Astrocyte (in vitro differentiated cells and primary cell): ENCODE measurements at regions not wholly inside any gene's neighbourhood (a gene's known extent, or its start where the extent isn't known, plus 50 kb on each side); places are given as distances from the start of the nearest gene placed in this dataset.

Experiments
- EZH2 ChIP-seq: IDR thresholded peaks from 2 replicates; pipeline ENCODE4 v1.6.1; 2012; ENCODE audit warnings: mild to moderate bottlenecking, low read length, inconsistent platforms; ENCODE audit not compliant: insufficient read depth
- TF ChIP-seq, protein P1 (sequence below): IDR thresholded peaks from 2 replicates; pipeline ENCODE4 v1.5.1; 2011; ENCODE audit warnings: low read depth, mild to moderate bottlenecking, inconsistent platforms, low read length, moderate library complexity; ENCODE audit not compliant: insufficient read depth

DNA sequence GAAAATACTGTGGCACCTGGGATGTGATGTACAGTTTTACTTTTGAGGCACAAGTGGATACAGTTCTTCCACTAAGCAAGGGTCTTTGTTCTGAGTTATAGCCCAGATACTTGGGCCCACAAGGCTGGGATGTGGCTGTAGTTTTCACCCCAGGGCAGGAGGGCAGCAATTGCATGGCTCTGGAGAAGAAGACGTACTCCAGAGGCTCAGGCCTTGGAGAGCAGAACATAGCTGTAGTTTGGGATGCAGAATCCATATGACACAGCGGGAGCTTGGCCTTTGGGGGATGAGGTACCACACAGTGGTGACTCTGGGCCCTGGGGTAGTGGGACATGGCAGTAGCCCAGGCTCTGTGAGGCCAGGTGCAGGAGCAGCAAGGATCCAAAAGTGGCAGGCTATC is 110.8 kb upstream of the FSTL4 start:
- TF ChIP-seq, protein P1, sequence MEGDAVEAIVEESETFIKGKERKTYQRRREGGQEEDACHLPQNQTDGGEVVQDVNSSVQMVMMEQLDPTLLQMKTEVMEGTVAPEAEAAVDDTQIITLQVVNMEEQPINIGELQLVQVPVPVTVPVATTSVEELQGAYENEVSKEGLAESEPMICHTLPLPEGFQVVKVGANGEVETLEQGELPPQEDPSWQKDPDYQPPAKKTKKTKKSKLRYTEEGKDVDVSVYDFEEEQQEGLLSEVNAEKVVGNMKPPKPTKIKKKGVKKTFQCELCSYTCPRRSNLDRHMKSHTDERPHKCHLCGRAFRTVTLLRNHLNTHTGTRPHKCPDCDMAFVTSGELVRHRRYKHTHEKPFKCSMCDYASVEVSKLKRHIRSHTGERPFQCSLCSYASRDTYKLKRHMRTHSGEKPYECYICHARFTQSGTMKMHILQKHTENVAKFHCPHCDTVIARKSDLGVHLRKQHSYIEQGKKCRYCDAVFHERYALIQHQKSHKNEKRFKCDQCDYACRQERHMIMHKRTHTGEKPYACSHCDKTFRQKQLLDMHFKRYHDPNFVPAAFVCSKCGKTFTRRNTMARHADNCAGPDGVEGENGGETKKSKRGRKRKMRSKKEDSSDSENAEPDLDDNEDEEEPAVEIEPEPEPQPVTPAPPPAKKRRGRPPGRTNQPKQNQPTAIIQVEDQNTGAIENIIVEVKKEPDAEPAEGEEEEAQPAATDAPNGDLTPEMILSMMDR: no peak
- no peak for TF ChIP-seq EZH2
